ENCODE measurements at regions not wholly inside any gene's neighbourhood (a gene's known extent, or its start where the extent isn't known, plus 50 kb on each side); places are given as distances from the start of the nearest gene placed in this dataset.

GRCh38 chr7:45256775-45257174, 99.2 kb downstream of the RAMP3 start:
- Histone ChIP-seq H3K4me1 (ENCODE audit: control insufficient read depth, extremely low read depth, insufficient read depth, low read length) (no peaks in the 10 kb centered on the region), H3K79me2 (ENCODE audit: control insufficient read depth, insufficient read depth, low read length) (no peaks in the 10 kb centered on the region), H3K9me1 (ENCODE audit: control insufficient read depth, extremely low read depth, insufficient read depth, low read length) (no peaks in the 10 kb centered on the region), H2AFZ (ENCODE audit: control insufficient read depth, low read length) (no peak overlapping the region), H3K9me3 (ENCODE audit: control insufficient read depth, low read depth, low read length) (no peaks in the 10 kb centered on the region), H3K9ac (ENCODE audit: control insufficient read depth, extremely low read depth, insufficient read depth, low read length) (no peak overlapping the region), H3K36me3 (ENCODE audit: control insufficient read depth in 2 of 2, extremely low read depth in 1 of 2, insufficient read depth in 2 of 2, low read length in 2 of 2) (no peaks in the 10 kb centered on the region), H4K20me1 (ENCODE audit: control insufficient read depth, extremely low read depth, insufficient read depth, low read length) (no peaks in the 10 kb centered on the region), H3K4me3 (ENCODE audit: control insufficient read depth in 2 of 3, extremely low read depth in 1 of 3, insufficient read depth in 2 of 3, low read depth in 1 of 3, low read length in 3 of 3) (no peak overlapping the region), H3K27me3 (ENCODE audit: control insufficient read depth, extremely low read depth, insufficient read depth, low read length) (peaks cover 11% of the 10 kb centered on the region), H3K27ac (ENCODE audit: control insufficient read depth, insufficient read depth, low read length) (no peak overlapping the region), H3K4me2 (ENCODE audit: control insufficient read depth, extremely low read depth, insufficient read depth, low read depth, low read length) (no peak overlapping the region)
- dilution Hi-C loops (cut with MboI; ENCODE audit: extremely low pct_ligation_motif_present, low sequenced_read_pairs) = no loop called here
- DNase-seq (ENCODE audit: low read depth, low spot score) = no peak
- no peak for TF ChIP-seq CTCF (optimal IDR thresholded peaks at IDR 0.05 in 1 of 3, IDR thresholded peaks at IDR 0.05 in 1 of 3, conservative IDR thresholded peaks at IDR 0.05 in 1 of 3; ENCODE audit: extremely low read depth in 1 of 3, insufficient read depth in 2 of 3, low read length in 3 of 3)
- TF ChIP-seq EZH2 (IDR thresholded peaks at IDR 0.05; ENCODE audit: low read length) = no peak
- FAIRE-seq = no peak

- no peak for DNase-seq (ENCODE audit: low read depth, low spot score)
Observed at GRCh38 chr7:45257284-45257683, 99.7 kb downstream of the RAMP3 start.

More at GRCh38 chr7:45257284-45257683, 99.7 kb downstream of the RAMP3 start:
- Histone ChIP-seq H3K27me3 (ENCODE audit: control insufficient read depth, extremely low read depth, insufficient read depth, low read length) (peaks cover 11% of the 10 kb centered on the region), H3K9me1 (ENCODE audit: control insufficient read depth, extremely low read depth, insufficient read depth, low read length) (no peaks in the 10 kb centered on the region), H3K4me2 (ENCODE audit: control insufficient read depth, extremely low read depth, insufficient read depth, low read depth, low read length) (no peak overlapping the region), H3K36me3 (ENCODE audit: control insufficient read depth in 2 of 2, extremely low read depth in 1 of 2, insufficient read depth in 2 of 2, low read length in 2 of 2) (no peaks in the 10 kb centered on the region), H3K27ac (ENCODE audit: control insufficient read depth, insufficient read depth, low read length) (no peak overlapping the region), H3K9me3 (ENCODE audit: control insufficient read depth, low read depth, low read length) (no peaks in the 10 kb centered on the region), H4K20me1 (ENCODE audit: control insufficient read depth, extremely low read depth, insufficient read depth, low read length) (no peaks in the 10 kb centered on the region), H3K4me3 (ENCODE audit: control insufficient read depth in 2 of 3, extremely low read depth in 1 of 3, insufficient read depth in 2 of 3, low read depth in 1 of 3, low read length in 3 of 3) (no peak overlapping the region), H3K9ac (ENCODE audit: control insufficient read depth, extremely low read depth, insufficient read depth, low read length) (no peak overlapping the region), H2AFZ (ENCODE audit: control insufficient read depth, low read length) (no peak overlapping the region), H3K4me1 (ENCODE audit: control insufficient read depth, extremely low read depth, insufficient read depth, low read length) (no peaks in the 10 kb centered on the region), H3K79me2 (ENCODE audit: control insufficient read depth, insufficient read depth, low read length) (no peaks in the 10 kb centered on the region)
- no peak for FAIRE-seq
- TF ChIP-seq CTCF (optimal IDR thresholded peaks at IDR 0.05 in 1 of 3, IDR thresholded peaks at IDR 0.05 in 1 of 3, conservative IDR thresholded peaks at IDR 0.05 in 1 of 3; ENCODE audit: extremely low read depth in 1 of 3, insufficient read depth in 2 of 3, low read length in 3 of 3) = no peak
- TF ChIP-seq EZH2 (IDR thresholded peaks at IDR 0.05; ENCODE audit: low read length) = no peak
- dilution Hi-C loops (cut with MboI; ENCODE audit: extremely low pct_ligation_motif_present, low sequenced_read_pairs) = no loop called here

All from keratinocyte (primary cell).